ENCODE measurements at regions not wholly inside any gene's neighbourhood (a gene's known extent, or its start where the extent isn't known, plus 50 kb on each side); places are given as distances from the start of the nearest gene placed in this dataset.
"Not testable (repeated sequence)": the region's sequence is repeated elsewhere in the genome, so short reads cannot be mapped to it uniquely, and the experiment has no call there.

GRCh38 chr4:42824278-42824977, 68.1 kb upstream of the GRXCR1 start:
- DNase-seq (ENCODE audit: low spot score): no peak

GRCh38 chr4:42821230-42821629, 71.3 kb upstream of the GRXCR1 start:
- DNase-seq (ENCODE audit: low spot score): no peak

GRCh38 chr4:42819863-42820514, 72.5 kb upstream of the GRXCR1 start:
- DNase-seq (ENCODE audit: low spot score): no peak

- DNase-seq (ENCODE audit: low spot score): no peak
Measured at GRCh38 chr4:42817913-42818312, 74.6 kb upstream of the GRXCR1 start.

GRCh38 chr4:42816880-42817400, 75.6 kb upstream of the GRXCR1 start:
- no peak for DNase-seq (ENCODE audit: low spot score)

- DNase-seq (ENCODE audit: low spot score): no peak
Measured at GRCh38 chr4:42816189-42816879, 76.2 kb upstream of the GRXCR1 start.

- no peak for DNase-seq (ENCODE audit: low spot score)
Measured at GRCh38 chr4:42809419-42810084, 83.0 kb upstream of the GRXCR1 start.

GRCh38 chr4:42806303-42806835, 86.1 kb upstream of the GRXCR1 start:
- no peak for DNase-seq (ENCODE audit: low spot score)

GRCh38 chr4:42789041-42789567, 103.4 kb upstream of the GRXCR1 start:
- no peak for DNase-seq (ENCODE audit: low spot score)

- DNase-seq (ENCODE audit: low spot score): no peak
Measured at GRCh38 chr4:42787079-42787463, 105.4 kb upstream of the GRXCR1 start.

GRCh38 chr4:42786350-42787078, 106.0 kb upstream of the GRXCR1 start:
- peak; percentile 19 for DNase-seq (ENCODE audit: low spot score)

- no peak for DNase-seq (ENCODE audit: low spot score)
Measured at GRCh38 chr4:42785817-42786216, 106.7 kb upstream of the GRXCR1 start.

GRCh38 chr4:42781315-42781714, 111.2 kb upstream of the GRXCR1 start:
- DNase-seq (ENCODE audit: low spot score): no peak

GRCh38 chr4:42778349-42778748, 114.2 kb upstream of the GRXCR1 start:
- DNase-seq (ENCODE audit: low spot score): no peak

- no peak for DNase-seq (ENCODE audit: low spot score)
Measured at GRCh38 chr4:42768125-42768748, 111.3 kb upstream of the ATP8A1 start.

- no peak for DNase-seq (ENCODE audit: low spot score)
Measured at GRCh38 chr4:42767669-42768068, 110.8 kb upstream of the ATP8A1 start.

GRCh38 chr4:42761804-42762203, 104.9 kb upstream of the ATP8A1 start:
- no peak for DNase-seq (ENCODE audit: low spot score)

- not testable (repeated sequence) for DNase-seq (ENCODE audit: low spot score)
Measured at GRCh38 chr4:42754965-42755364, 98.1 kb upstream of the ATP8A1 start.

- DNase-seq (ENCODE audit: low spot score): no peak
Measured at GRCh38 chr4:42751587-42751986, 94.7 kb upstream of the ATP8A1 start.

- DNase-seq (ENCODE audit: low spot score): no peak
Measured at GRCh38 chr4:42750856-42751255, 94.0 kb upstream of the ATP8A1 start.

GRCh38 chr4:42750091-42750490, 93.2 kb upstream of the ATP8A1 start:
- no peak for DNase-seq (ENCODE audit: low spot score)

Data from H4 (cell line).